ENCODE measurements at regions not wholly inside any gene's neighbourhood (a gene's known extent, or its start where the extent isn't known, plus 50 kb on each side); places are given as distances from the start of the nearest gene placed in this dataset.

- no peak for DNase-seq (ENCODE audit: low spot score)
These were observed 2180.6 kb upstream of the CELF4 start for GRCh38 chr18:39746201-39746600.

- DNase-seq (ENCODE audit: low spot score): no peak
These were observed 2177.9 kb upstream of the CELF4 start for GRCh38 chr18:39743463-39743862.

- no peak for DNase-seq (ENCODE audit: low spot score)
These were observed 2176.3 kb upstream of the CELF4 start for GRCh38 chr18:39741755-39742466.

GRCh38 chr18:39737869-39738268 is 2172.3 kb upstream of the CELF4 start:
- no peak for DNase-seq (ENCODE audit: low spot score)

GRCh38 chr18:39732918-39733317 is 2167.3 kb upstream of the CELF4 start:
- DNase-seq (ENCODE audit: low spot score): no peak

GRCh38 chr18:39730606-39731005 is 2165.0 kb upstream of the CELF4 start:
- DNase-seq (ENCODE audit: low spot score): no peak

- no peak for DNase-seq (ENCODE audit: low spot score)
These were observed 2159.1 kb upstream of the CELF4 start for GRCh38 chr18:39724652-39725051.

- no peak for DNase-seq (ENCODE audit: low spot score)
These were observed 2156.1 kb upstream of the CELF4 start for GRCh38 chr18:39721712-39722111.

GRCh38 chr18:39713961-39714360 is 2148.4 kb upstream of the CELF4 start:
- no peak for DNase-seq (ENCODE audit: low spot score)

GRCh38 chr18:39711701-39712100 is 2146.1 kb upstream of the CELF4 start:
- no peak for DNase-seq (ENCODE audit: low spot score)

- DNase-seq (ENCODE audit: low spot score): no peak
These were observed 2139.8 kb upstream of the CELF4 start for GRCh38 chr18:39705362-39705761.

- no peak for DNase-seq (ENCODE audit: low spot score)
These were observed 2137.3 kb upstream of the CELF4 start for GRCh38 chr18:39702888-39703287.

GRCh38 chr18:39701839-39702238 is 2136.2 kb upstream of the CELF4 start:
- no peak for DNase-seq (ENCODE audit: low spot score)

- DNase-seq (ENCODE audit: low spot score): no peak
These were observed 2135.6 kb upstream of the CELF4 start for GRCh38 chr18:39701055-39701783.

GRCh38 chr18:39699340-39699964 is 2133.9 kb upstream of the CELF4 start:
- DNase-seq (ENCODE audit: low spot score): no peak

GRCh38 chr18:39698436-39698835 is 2132.8 kb upstream of the CELF4 start:
- DNase-seq (ENCODE audit: low spot score): no peak

- no peak for DNase-seq (ENCODE audit: low spot score)
These were observed 2127.8 kb upstream of the CELF4 start for GRCh38 chr18:39693359-39693758.

- no peak for DNase-seq (ENCODE audit: low spot score)
These were observed 2126.9 kb upstream of the CELF4 start for GRCh38 chr18:39692367-39693015.

GRCh38 chr18:39685303-39685902 is 2119.8 kb upstream of the CELF4 start:
- no peak for DNase-seq (ENCODE audit: low spot score)

- no peak for DNase-seq (ENCODE audit: low spot score)
These were observed 2115.5 kb upstream of the CELF4 start for GRCh38 chr18:39681061-39681460.

GRCh38 chr18:39675906-39676305 is 2110.3 kb upstream of the CELF4 start:
- DNase-seq (ENCODE audit: low spot score): no peak

GRCh38 chr18:39675368-39675767 is 2109.8 kb upstream of the CELF4 start:
- DNase-seq (ENCODE audit: low spot score): no peak

All from globus pallidus (tissue), 1 donor.